Left kidney (tissue), 1 donor: ENCODE measurements at regions not wholly inside any gene's neighbourhood (a gene's known extent, or its start where the extent isn't known, plus 50 kb on each side); places are given as distances from the start of the nearest gene placed in this dataset.

Source experiments
- DNase-seq: peaks from one replicate; pipeline ENCODE4 v3.0.0-alpha.2; 2013

DNA sequence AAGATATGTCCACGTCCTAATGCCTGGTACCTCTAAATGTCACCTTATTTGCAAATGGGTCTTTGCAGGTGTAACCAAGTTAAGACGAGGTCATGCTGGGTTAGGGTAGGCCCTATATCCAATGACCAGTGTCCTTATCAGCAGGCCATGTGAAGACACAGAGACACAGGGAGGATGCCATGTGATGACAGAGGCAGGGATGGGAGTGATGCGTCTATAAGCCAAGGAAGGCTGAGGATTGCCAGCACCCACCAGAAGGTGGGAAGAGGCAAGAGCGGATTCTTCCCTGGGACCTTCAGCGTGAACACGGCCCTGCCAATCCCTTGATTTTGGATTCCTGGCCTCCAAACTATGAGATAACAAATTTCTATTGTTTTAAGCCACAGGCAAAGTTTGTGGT is 123.4 kb upstream of the CXCL14 start:
- no peak for DNase-seq

GRCh38 chr5:135700731-135701130 is 121.9 kb upstream of the CXCL14 start:
- DNase-seq = no peak

DNA sequence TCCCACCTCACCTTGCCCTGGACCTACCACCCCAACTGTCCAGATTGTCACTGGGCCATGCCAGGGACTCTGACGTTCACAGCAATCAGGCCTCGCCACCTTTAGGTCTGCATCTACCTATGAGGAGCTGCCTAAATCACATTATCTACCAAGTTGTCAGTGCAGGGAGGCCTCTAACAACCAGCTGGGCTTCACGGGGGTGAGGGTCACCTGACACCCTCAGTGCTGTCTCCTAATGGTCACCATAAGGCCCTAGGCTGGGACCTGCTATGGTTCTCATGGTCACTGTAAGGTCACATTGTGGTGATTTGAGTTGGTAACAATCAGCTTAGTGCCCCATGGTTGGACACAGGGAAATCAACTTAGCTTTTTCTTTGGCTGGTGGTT is 119.2 kb upstream of the CXCL14 start:
- no peak for DNase-seq

DNA sequence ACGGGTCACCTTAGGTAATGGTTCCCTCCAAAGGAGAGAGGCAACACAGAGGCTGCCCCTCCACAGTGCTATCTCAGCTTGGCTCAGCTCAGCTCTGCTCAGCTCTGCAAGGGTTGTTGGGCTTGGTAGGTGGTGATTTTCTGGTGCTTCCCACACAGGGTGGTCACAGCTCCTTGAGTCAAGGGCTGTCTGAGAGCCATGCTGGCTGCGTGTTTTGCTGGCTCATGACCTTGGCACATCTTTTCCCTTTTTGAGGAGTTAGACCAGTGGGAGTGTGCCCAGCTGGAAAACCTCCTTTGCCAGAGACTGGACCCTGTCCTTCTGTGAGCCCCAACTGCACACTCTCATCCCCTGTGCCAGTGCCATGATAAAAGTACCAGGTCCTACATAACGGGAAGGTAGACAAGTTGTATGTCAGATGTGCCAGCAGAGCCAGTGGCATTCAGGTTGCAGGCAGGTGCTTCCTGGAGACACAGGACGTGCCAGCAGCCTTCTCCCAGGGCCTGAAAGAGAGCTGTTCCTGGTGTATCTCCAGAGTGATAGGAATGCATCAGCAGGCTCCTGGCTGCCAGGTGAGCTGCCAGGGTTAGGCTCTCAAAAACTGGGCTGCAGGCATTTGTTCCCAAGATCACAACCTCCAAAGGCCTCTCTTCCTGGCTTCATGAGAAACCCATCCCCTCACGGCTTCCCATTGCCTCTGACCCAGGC is 118.6 kb upstream of the CXCL14 start:
- no peak for DNase-seq

- DNase-seq = no peak
These were observed 117.5 kb upstream of the CXCL14 start for GRCh38 chr5:135696317-135696716.

- no peak for DNase-seq
These were observed 117.0 kb upstream of the CXCL14 start for GRCh38 chr5:135695656-135696313.

DNA sequence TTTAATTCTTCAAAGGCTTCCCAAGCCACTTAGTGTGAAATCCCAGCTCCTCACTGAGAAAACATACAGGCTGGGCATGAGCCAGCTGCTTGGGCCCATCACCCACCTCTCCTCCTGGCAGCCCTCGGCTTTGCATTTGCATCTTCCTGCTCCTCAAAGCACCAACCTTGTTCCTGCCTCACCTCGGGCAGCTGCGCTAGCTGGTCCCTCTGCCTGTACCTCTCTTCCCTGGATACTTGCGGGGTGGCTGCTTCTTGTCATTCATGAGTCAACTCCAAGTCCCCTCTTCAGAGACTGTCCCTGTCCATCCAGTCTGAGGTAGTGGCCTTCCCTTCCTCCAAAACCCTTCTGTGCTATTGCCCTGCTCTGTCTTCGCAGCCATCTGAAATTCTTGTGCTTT is 116.1 kb upstream of the CXCL14 start:
- DNase-seq = no peak

- DNase-seq = no peak
These were observed 115.2 kb upstream of the CXCL14 start for GRCh38 chr5:135694012-135694411.

DNA sequence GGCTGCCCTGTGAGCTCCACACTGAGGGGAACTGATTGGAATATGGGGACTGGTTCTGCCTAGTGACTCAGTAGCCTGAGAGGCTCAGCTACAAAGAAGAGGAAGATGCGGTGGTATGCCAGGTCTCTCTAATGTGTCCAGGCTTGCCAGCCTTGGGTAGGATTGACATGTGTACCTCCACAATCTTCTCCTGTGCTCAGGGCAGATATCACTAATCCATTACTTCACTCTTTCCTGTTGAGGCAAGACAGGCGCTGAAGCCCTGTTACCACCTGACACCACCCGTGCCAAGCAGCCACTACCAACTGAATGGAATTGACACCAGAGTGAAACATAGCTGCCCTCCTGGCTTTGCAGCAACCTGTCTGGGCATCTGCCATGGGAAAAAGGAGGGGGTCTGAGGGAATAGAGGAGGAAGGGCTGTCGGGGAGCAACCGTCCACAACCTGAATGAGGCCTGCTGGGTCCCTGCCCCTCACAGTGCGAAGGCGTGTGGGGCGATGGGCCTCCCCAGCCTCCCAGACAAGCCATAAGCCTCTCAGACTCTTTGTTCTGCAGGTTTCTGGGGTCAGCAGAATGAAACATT is 114.7 kb upstream of the CXCL14 start:
- DNase-seq = no peak

- peak; percentile 18 for DNase-seq
These were observed 112.3 kb upstream of the CXCL14 start for GRCh38 chr5:135691044-135691443.

DNA sequence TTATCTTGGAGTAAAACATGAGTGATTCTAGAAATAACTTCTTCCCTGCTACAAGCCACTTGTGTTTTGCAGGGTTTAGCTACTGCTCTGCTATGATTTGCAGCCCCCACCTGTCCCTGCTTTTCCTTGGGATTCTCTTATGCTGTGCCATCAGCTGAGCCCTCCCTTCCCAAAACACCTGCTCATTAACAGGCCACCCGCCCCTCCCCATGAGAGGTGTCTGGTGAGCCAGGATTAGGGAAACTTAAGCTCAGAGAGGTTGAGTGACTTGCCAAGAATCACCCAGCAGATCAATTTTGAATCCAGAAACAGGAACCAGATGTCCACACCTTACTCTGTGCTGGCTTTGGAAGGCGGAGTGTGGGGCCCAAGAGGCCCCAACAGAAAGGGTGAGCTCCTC is 111.7 kb upstream of the CXCL14 start:
- DNase-seq = no peak

- no peak for DNase-seq
These were observed 110.7 kb upstream of the CXCL14 start for GRCh38 chr5:135689506-135689905.

- DNase-seq = no peak
These were observed 109.6 kb upstream of the CXCL14 start for GRCh38 chr5:135688385-135688784.

DNA sequence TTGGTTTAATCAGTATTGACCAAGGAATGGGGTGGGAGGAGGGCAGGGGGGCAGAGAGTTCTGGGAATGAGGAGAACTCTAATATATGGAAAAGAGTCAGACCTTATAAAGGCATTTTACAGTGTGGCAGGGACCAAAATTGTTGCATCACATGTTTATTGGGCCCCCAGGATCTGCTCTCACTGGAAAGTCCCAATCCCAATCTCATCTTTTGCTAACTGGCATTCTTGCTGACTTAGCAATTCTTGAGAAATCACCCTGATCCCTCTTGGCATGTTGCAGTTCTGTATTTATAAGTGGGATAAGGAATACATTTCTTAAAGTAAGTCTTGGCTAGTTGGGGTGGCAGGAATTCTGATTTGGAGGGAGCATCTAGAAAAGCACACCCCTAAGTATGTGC is 104.4 kb upstream of the CXCL14 start:
- DNase-seq = no peak

GRCh38 chr5:135680713-135681112 is 101.9 kb upstream of the CXCL14 start:
- DNase-seq = no peak

DNA sequence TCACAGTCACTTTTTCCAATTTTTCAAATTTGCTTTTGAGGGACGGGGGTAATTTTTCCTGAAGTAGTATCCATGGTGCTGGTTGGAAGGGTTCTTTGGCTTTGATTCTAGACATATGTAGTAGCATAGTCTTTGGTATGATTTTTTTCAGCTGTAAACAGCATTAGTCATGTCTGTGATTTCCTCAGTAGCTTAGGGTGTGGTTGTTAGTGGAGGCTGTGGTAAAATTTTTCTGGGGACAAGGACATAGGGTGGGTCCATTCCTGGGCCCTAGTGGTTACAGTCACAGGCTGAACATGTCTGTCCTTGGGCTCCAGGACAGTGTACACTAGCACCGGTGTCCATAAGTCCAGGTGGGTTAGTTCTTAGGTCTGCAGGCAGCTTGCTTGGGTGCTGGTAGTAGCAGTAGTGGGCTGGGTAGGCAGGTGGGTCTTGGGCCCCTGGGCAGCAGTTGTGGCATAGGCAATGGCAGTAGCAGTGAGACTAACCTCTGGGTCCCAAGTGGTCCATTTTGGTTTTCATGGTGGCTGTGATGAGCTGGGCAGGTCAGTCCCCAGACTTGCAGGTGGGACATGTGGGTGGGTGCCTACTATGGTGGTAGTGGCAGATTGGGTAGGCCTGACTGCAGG is 100.0 kb upstream of the CXCL14 start:
- DNase-seq = no peak

- no peak for DNase-seq
These were observed 93.2 kb upstream of the CXCL14 start for GRCh38 chr5:135671966-135672365.

- DNase-seq = no peak
These were observed 92.4 kb upstream of the CXCL14 start for GRCh38 chr5:135671052-135671705.

- DNase-seq = no peak
These were observed 91.8 kb upstream of the CXCL14 start for GRCh38 chr5:135670588-135670987.

- DNase-seq = no peak
These were observed 90.6 kb upstream of the CXCL14 start for GRCh38 chr5:135669416-135669815.

DNA sequence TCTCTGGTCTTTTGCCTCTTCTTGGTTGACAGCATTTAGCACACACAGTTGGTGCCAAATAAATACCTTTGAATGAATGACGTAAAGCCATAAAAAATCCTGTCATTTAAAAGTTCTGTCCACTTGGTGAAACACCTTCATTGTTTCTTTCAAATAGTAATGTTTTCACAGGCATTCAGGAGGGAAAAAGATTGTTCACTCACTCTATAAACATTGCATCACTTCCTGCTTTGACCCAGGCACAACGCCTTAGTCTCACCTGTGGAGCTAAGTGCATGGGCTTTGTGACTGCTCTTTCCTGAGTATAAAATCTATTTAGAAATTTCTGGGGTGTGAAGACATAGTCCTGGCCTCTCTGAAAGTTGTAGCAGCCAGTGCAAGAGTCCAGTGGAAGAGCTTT is 88.9 kb upstream of the CXCL14 start:
- DNase-seq = no peak

DNA sequence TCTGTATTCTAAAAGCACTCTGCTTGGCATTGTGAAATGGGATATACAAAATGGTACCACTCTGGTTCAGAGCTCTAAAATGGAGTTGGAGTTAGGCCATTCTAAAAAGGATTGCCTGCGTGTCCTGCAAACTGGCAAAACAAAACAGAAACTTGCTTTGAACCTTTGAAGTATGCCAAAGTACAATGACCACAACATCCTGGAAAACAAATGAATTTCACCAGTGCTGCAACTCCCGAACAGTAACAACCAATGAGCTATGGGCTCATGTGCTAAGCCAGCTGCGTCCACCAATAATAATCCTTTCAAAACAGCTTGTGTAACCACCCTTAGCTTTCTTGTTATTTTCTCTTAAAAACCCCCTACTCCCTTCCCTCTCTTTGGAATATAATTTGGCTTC is 88.4 kb upstream of the CXCL14 start:
- DNase-seq = no peak

DNA sequence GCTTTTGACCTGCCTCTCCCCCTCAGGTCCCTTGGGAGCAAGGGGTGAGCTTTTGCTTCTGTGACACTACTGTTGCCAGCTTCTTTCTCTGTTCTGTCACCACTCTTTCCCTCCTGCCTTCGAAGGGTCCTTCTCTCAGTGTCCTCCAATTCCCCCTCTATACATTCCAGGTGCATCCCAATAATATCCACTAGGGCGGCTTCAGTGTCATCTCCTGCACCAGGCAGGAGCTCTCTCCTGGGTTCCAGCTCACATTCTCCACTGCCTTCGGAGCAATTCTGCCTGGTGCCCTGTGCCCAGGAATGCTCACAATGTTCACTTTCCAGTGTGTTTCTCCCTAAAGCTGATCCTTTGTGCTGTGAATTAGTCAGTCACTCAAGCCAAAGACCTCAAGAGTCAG is 83.9 kb upstream of the CXCL14 start:
- DNase-seq = no peak
